ENCODE measurements at regions not wholly inside any gene's neighbourhood (a gene's known extent, or its start where the extent isn't known, plus 50 kb on each side); places are given as distances from the start of the nearest gene placed in this dataset.

- no peak for DNase-seq (ENCODE audit: low read depth)
These were observed 110.3 kb upstream of the TDRD3 start for GRCh38 chr13:60286707-60287106.

GRCh38 chr13:60288569-60288968 lies 108.5 kb upstream of the TDRD3 start:
- no peak for DNase-seq (ENCODE audit: low read depth)

- DNase-seq (ENCODE audit: low read depth): no peak
These were observed 93.9 kb upstream of the TDRD3 start for GRCh38 chr13:60303166-60303565.

GRCh38 chr13:60311527-60311926 lies 85.5 kb upstream of the TDRD3 start:
- DNase-seq (ENCODE audit: low read depth): no peak

DNA sequence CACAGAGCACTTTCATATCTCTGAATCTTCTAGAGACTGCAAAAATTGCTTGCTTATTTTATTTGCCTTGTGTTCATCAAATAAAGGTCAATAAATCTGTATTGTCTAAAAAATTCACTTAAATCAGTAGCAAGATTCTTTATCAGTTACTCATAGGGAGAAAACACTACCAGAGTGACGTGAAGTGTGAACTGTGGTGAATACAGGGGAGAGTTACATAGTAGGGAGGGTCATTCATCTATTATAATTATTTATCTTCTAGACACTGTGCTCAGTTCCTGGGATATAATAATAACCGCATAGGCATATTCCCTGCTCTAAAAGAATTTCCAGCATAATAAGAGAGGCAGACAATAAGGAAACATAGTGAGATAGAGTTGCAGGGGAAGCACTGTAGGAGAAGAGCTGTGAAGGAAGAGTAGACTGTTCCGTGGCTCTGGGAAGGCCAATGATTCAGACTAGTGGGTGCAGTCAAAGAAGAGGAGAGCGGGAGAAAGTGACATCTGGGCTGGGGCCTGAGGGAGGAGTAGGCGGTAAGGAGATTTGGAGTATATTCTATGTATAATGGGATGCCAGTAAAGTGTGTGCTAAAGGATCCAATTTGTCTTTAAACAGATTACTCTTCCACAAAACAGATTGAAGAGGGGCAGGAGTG lies 84.0 kb upstream of the TDRD3 start:
- DNase-seq (ENCODE audit: low read depth): no peak

DNA sequence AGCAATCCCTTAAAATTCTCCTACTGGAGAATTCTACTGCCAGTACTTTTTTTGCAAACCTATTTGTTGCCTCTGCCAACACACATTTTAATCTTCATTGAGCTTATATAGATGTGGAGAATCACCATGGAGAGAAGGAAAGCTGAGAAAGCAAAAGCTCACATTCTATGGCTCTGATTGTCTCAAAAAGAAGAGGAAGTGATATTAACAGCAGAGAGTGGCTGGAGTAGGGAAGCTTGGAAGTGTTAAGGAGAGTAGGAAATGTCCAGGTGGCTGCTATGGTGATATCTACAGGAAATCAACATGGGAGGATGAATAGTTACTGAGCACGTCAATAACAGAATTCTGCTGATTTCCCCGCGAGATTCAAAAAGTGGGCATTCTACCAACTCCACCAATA lies 78.8 kb upstream of the TDRD3 start:
- DNase-seq (ENCODE audit: low read depth): no peak

DNA sequence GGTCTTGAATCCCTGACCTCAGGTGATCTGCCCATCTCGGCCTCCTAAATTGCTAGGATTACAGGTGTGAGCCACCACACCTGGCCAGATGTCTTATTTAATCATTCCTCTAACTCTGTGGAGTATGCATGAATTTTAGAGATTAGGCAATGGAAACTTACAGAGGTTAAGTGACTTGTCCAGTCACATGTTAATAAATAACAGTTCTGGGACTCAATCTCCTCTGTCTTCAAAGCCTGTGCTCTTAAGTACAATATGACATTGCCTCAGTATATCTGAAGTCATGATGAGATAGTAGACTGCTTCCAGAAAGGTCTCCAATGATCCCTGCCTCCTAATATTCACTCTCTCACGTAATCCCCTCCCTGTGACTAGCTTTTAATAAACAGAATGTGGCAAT lies 72.9 kb upstream of the TDRD3 start:
- DNase-seq (ENCODE audit: low read depth): no peak

DNA sequence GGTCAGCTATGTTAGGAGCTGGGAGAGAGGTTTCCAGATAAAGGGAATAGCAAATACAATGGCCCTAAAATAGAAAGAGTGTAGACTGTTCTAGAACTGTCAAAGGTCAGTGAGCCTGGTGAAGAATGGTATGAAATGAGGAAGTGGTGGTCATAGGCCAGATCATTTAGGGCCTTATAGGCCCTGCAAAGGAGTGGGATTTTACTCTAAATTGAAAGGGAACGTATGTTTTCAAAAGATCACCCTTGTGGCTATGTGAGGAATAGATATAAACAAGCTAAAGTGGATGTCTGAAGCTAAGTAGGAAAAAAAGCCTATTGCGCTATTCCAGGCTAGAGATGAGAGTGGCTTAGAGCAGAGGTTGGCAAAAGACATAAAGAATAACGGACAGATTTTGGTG lies 70.7 kb upstream of the TDRD3 start:
- DNase-seq (ENCODE audit: low read depth): no peak

GRCh38 chr13:60327511-60327910 lies 69.5 kb upstream of the TDRD3 start:
- DNase-seq (ENCODE audit: low read depth): no peak

DNA sequence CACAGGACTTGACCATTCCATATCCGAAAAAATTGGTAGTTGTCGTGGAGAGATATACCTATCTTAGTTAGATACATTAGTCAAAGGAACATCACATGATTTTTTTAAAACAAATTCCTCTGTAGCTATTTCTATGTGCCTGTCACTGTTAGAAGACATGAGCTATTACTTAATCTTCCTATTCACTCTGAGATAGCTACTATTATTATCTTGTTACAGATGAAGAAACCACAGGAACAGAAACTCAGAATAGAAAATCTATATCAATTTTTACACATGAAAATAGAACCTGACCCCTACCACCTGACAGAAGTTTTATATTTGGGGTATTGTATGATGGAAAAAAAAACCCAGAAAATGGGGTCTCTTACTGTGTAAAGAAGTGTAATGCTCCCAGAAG lies 68.9 kb upstream of the TDRD3 start:
- no peak for DNase-seq (ENCODE audit: low read depth)

DNA sequence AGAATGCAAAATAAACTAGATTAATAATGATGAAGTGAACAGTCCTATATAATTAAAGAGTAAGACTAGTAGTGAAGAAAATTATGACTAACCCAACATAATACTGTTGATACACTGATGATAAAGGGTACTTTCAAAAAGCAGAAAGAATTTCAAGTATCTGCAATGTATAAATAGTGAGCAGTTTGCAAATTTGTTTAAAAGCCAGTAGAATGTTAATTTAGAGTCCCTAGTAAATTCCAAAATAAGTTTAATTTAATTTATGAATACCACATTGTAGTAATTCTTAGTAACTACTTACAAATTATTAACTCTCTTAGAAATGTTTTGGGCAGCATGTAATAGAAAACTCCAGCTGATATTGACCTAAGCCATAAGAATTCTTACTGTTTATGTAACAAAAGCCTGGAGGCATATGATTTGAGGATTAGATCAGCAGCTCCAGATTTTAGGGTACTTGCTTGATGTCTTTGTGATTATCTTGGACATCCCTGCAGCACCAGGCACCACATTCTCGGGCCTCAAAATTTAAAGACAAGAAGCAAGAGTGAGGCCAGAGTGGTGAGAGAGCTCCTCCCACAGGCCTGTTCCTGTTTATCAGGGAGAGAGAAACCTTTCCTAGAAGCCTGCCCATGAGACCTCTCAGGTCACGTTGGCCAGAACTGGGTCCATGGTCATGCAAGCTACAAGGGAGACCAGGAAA lies 67.6 kb upstream of the TDRD3 start:
- no peak for DNase-seq (ENCODE audit: low read depth)

DNA sequence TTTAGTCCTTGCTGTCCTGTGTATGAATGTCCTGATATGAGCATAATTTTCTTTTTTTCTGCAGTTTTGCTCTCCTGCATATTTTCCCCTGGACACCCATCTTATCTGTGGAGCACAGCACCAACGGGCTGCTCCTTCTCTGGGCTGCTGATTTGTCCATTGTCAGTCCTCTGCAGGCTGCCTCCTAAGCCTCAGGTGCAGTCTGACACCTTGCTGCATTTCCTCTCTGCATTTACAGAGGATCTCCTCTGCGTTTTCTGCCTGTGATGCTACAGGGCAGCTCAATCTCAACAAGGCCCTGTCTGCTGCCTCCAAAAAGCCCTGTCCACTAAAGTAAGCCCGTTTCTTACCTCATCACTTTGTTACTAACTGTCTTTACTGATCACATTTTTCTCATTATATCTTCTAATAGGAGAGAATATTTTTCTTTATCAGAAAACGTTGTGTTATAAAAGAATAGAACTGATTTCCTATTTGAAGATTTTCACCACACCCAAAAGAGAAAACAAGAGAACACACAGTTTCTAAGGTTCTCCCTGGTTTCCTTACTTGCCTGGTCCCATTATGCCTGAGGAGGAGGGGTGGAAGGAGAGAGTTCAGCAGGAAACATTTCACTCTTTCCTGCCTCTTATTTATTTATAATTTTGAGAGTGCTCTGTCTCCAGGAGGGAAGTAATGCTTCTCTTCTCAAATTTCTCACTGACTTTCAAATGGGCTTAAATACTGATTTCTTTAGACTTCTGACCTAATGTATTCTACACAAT lies 65.6 kb upstream of the TDRD3 start:
- DNase-seq (ENCODE audit: low read depth): no peak

DNA sequence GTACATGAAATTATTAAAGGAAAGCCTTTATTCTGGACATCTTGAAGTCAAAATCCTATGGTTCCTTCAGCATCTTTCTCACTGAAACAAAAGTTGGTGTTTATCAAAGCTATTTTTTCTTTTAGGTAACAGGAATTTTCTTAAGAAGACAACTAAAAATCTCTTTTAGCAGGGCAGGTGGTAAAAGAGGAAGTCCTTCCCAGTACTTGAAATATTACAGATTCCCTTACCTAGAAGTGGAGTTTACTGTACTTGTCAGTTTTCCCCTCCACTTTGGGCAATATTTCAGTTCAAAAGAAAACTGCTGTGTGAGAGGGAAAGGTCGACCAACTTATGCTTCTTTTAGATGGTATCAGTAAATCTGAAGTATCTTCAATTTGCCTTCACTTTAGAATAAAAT lies 64.3 kb upstream of the TDRD3 start:
- no peak for DNase-seq (ENCODE audit: low read depth)

DNA sequence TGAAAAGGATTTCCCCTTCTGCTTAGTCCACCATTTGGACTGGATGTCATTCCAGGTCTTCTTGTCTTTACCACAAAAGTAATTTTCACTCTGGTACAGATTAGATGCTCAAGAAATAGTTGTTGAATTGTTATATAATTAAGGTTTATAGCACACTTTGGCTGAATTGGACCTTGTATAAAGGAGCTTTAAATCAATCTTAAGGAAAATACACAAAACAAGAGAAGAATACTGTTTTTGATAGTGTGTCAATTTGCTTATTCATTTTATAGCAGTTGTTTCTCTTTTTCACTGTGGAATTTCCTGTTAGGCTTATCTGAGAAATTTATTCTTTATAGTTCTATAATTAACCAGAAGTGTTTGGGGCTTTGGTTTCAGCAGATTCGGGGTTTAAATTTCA lies 62.7 kb upstream of the TDRD3 start:
- DNase-seq (ENCODE audit: low read depth): no peak

DNA sequence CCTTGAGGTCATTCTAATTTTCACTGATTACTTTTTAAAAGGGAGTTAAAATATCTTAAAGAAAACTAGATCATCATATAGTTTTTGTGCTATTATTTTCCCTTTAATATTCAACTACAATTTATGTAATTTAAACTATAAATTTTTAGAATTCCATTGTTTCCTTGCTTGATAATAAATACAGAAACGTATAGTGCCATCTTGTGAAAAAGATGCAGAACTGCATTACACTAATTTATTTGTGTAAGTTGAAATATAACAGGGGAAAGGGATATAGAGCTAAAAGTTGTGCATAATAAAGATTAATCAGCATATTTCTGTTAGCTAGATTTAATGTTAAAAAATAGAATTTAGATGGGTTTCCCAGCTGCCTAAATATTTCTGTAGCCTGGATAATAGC lies 61.5 kb upstream of the TDRD3 start:
- no peak for DNase-seq (ENCODE audit: low read depth)

- DNase-seq (ENCODE audit: low read depth): no peak
These were observed 58.3 kb upstream of the TDRD3 start for GRCh38 chr13:60338754-60339153.

DNA sequence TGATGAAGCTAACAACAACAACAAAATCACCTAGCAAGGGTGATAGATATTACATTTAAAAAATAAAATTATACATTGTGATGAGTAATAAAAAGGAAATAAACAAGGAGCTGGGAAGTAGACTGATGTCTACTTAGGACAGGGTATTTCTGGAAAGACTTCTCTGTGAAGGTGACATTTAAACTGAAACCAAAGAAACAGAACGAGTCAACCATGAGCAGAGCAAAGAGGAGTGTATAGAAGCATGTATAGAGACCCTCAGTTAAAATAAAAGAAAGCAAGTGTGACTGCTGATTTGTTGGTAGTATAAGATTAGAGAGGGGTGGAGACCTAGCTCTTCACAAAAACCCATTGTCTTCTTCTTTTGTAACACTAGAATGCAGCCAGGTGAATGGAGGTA lies 53.0 kb upstream of the TDRD3 start:
- DNase-seq (ENCODE audit: low read depth): no peak

DNA sequence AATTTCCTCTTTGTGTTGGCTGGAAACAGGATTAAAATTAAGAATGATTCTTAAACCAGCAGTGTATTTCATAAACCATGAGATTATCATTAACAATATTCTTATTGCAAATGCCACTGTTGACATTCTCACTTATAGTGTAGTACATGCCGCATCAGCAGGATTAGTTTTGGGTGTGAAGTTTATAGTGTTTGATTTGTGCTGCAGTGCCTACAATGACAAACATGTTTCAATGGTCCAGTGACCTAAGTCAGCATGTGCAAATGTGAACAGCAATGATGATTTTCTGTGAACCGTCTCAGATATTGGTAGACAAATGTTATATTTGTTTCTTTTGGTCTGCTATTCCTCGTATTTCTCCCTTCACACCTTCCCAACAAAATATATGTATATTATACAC lies 49.8 kb upstream of the TDRD3 start:
- no peak for DNase-seq (ENCODE audit: low read depth)

Measured in GM04503 (cell line).